ENCODE measurements at regions not wholly inside any gene's neighbourhood (a gene's known extent, or its start where the extent isn't known, plus 50 kb on each side); places are given as distances from the start of the nearest gene placed in this dataset.

DNA sequence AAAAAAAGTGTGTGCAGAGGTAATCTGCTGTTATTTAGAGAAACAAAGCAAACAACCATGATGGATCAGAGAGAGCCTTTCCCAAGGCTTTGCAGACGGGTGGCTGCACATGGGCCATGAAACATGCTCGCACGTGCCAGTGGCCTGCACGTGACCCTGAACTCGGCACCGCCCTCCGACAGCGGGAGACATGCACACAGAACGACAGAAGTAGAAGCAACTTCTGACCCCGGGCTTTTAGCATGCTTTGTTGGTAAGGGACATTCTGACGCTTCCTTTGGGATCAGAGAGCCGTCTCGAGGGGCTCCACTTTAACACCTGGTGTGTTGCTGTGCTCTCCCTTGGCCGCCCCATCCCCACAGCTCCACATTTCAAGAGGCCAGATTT, 112.5 kb downstream of the KCNF1 start:
- TF ChIP-seq CTCF (IDR thresholded peaks at IDR 0.05) (no peak), EP300 (IDR thresholded peaks at IDR 0.05) (no peak), POLR2A (IDR thresholded peaks at IDR 0.05) (no peak)

Data from ovary (tissue), 3 donors.